ENCODE measurements at regions not wholly inside any gene's neighbourhood (a gene's known extent, or its start where the extent isn't known, plus 50 kb on each side); places are given as distances from the start of the nearest gene placed in this dataset.
"Not testable (repeated sequence)": the region's sequence is repeated elsewhere in the genome, so short reads cannot be mapped to it uniquely, and the experiment has no call there.

DNA sequence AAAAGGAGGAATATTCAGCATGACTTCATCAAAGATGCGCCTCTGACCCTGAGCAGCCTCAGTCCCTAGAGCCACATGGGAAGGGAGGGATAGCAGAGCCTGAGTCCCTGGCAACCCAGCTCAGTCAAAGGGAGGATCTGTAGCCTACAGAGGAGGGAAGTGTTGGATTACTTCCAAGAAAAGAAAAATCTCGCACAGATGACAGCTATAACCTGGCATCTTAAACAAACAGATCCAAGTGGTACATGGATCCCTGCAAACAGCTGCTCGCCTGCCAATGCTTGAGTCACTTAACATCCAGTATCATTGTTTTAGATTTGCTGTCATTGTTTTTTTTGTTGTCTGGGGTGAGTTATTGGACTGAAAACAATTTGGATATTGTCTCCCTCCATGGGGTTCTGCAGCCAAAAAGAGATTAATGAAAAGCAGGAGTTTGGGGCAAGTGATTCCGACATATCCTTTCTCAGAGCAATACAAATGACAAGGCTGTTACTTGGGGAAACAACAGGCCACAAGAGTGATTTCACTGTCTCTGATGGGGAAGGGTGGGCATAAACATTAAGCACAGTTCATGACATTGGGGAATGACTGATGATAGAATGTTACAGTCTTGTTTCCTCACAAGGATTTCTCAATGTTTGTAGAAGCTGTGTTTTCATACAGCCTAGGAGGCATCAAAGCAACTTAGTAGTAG, 153.5 kb upstream of the KIF2A start:
- no peak for DNase-seq (ENCODE audit: low read depth, low spot score)

DNA sequence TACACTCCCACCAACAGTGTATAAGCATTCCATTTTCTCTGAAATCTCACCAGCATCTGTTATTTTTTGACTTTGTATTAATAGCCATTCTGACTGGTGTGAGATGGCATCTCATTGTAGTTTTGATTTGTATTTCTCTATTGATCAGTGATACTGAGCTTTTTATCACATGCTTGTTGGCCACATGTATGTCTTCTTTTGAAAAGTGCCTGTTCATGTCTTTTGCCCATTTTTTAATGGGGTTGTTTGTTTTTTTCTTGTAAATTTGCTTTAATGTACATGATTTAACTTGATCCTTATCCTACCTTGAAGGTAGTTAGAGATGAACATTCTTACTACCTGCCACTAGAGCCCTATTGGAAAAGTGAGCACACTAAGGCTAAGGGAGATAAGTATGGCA, 151.2 kb upstream of the KIF2A start:
- DNase-seq (ENCODE audit: low read depth, low spot score), result no peak

DNA sequence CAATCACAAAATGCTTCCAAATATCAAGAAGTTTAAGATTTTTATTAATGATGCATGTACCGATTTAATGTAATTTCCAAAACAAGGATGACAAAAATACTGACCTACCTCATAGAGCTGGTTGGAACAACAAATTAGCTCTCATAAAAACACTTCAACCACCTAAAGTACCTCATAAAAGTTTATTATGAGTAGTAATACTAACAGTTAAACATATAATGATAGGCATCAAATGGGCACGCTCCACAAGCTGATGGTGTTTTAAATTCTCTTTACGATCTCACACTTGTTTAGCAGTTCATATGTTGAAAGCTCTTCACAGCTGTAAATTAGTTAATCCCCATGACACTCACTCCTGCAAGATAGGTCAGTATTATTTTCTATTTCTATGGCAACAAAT, 150.0 kb upstream of the KIF2A start:
- DNase-seq (ENCODE audit: low read depth, low spot score), result no peak

DNA sequence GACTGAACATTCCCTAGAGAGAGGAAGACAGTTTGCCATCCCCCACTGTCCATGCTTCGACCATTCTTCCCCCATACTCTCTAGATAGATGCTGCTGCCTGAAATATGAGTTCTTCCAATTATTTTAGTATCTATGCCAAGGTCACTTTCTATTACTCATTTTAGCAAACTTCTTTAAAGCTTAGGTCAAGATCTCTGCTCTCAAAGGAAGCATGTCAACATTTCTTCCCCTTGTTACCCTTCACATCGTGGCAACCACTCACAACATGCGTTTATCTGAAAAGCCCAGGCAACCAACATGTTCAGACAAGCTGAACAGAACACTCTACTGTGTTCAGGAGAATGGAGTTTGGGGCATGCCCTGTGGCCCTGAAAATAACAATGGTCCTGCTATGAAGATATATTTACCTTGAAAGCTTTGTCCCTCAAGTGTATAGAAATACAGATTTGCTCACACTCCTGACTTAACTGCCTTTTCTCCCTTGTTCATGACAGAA, 138.4 kb upstream of the KIF2A start:
- no peak for DNase-seq (ENCODE audit: low read depth, low spot score)

DNA sequence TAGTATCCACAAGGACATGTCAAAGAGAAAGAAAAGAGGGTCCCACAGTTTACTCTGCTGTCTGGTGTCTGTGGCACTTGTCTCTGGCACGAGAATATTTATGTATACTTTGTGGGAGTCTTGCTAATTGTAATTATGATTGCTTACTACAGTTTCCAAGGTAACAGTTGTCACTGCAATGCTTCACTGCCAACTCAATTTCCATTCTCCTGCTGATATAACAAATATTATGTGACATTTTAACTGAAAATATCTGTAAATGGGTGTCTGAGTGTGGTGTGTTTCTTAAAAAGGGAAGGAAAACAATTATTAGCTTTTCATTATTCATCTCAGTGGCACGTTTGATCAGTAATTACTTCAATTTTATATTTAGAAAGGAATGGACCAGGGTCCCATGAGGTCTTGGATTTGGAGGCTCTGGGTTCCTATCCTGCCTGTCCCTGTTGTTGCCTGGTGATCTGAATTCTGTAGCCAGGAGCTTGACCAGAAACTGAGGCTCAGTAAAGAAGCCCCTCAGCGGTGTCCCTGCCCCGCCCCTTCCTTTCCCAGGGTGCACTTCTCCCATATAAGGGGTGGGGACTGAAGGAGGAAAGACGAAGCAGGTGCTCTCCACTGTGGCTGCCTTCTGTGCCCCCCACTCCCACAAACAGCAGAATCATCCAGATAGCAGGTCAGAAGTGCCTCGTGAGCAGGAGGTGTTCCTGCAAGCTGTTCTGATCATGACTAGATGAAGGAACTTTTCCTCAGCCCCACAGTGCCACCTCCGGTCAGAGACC, 137.3 kb upstream of the KIF2A start:
- no peak for DNase-seq (ENCODE audit: low read depth, low spot score)

DNA sequence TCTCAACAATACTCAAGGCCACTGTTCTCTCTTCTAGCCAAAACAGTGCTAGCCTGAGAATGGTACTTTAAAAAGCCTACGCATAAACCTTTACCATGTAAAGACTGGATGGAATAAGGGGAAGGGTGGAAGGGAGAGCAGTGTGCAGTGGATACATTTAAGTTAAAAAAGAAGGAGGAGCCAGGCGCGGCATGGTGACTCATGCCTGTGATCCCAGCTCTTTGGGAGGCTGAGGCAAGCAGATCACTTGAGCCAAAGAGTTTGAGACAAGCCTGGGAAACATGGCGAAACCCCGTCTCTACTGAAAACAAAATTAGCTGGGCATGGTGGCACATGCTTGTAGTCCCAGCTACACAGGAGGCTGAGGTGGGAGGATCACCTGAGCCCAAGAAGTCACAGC, 127.7 kb upstream of the KIF2A start:
- no peak for DNase-seq (ENCODE audit: low read depth, low spot score)

DNA sequence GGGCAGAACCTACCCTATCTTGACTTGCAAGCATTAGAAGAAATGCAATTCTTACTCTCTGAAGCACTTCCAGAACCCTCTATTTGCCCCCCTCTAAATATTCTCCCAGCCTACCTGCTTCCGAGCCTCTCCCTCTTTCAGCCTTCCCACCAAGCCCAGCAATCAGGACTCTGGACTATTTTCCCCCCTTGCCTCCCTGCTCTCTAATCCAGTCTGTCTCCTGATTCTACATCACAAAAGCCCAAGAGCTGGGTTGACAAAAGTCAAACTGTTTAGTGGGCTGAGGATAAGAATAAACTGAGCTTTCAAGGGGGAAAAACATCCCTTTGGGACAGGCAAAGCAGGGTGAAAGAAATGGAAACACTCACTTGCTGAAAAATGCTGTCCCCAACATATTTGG, 123.2 kb upstream of the KIF2A start:
- no peak for DNase-seq (ENCODE audit: low read depth, low spot score)

DNA sequence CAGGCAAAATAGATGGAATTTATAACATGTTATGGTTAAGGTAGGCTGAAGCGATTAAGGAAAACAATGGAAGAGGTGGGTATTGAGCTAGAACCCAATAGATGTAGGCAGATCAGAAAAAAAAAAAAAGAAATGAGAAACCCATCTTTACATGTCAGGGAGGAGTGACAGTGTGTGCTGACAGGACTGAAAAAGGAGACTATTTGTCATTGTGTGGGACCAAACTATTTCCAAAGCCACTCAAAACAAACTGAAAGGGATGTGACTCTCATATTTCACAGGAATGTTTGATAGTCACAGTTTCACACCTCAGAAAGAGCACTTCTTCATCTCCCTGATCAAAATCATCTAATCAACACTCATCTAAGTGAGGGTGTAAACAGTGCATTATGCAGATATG, 122.3 kb upstream of the KIF2A start:
- no peak for DNase-seq (ENCODE audit: low read depth, low spot score)

DNA sequence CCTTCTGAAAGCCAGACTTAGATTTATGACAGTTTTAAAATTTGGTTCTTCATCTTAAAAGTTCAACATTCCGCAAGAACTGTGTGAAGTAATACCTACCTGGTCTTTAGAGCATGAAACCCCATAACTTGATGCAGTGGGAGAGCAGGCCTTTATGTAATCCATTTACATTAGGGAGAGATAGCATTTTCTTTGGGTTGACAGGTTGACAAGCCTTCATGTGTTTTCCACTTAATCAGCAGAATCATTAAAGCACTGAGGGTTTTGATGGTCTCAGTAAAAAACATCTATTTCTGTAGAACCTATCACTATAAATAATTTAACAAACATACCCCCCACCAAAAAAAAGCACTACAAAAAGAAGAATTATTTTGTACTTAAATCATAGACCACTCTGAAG, 121.6 kb upstream of the KIF2A start:
- DNase-seq (ENCODE audit: low read depth, low spot score), result no peak

DNA sequence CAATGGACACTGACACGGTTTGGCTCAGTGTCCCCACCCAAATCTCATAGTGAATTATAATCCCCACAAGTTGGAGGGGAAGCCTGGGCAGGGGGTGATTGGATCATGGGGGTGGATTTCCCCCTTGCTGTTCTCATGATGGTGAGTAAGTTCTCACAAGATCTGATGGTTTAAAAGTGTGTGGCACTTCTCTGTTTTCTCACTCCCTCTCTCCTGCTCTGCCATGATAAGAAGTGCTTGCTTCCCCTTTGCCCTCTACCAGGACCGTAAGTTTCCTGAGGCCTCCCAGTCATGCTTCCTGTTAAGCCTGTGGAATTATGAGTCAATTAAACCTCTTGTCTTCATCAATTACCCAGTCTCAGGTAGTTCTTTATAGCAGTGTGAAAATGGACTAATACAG, 115.8 kb upstream of the KIF2A start:
- no peak for DNase-seq (ENCODE audit: low read depth, low spot score)

DNA sequence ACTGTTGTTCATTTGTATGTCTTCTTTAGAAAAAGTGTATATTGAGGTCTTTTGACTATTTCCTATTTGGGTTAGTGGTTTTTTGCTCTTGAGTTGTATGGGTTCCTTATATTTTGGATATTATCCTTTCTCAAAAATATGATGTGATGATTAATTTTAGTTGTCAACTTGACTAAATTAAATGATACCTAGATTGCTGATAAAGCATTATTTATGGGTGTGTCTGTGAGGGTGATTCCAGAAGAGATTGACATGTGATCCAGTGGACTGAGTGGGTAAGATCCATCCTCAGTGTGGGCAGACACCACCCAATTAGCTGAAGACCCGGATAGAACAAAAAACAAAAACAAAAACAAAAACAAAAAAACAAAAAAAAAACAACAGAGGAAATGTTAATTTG, 115.1 kb upstream of the KIF2A start:
- no peak for DNase-seq (ENCODE audit: low read depth, low spot score)

DNA sequence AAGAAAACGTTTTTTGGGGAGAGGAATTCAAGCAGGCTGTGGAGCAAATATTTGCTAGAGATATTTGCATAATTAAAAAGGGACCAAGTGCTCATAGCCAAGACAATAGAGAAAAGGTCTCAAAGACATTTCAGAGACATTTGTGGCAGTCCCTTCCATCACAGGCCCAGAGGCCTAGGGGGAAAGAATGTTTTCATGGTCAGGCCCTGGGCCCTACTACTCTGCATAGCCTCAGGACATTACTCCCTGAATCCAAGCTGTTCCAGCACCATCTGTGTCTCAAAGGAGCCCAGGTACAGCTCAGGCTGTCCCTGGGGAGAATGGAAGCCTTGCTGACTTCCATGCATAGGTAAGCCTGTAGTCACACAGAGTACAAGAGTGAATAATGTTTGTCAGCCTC, 113.0 kb upstream of the KIF2A start:
- DNase-seq (ENCODE audit: low read depth, low spot score), result no peak

DNA sequence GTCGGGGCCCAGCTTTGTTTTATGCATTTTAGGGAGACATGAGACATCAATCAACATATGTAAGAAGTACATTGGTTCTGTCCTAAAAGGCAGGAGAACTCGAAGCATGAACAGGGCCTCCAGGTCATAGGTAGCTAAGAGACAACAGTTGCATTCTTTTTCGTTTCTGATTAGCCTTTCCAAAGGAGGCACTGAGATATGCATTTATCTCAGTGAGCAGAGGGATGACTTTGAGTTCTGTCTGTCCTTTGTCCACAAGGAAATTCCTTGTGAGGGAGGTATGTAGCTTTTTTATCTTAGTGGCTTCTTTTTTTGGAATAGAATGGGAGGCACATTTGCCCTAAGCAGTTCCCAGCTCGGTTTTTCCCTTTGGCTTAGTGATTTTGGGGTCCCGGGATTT, 109.5 kb upstream of the KIF2A start:
- not testable (repeated sequence) for DNase-seq (ENCODE audit: low read depth, low spot score)

DNA sequence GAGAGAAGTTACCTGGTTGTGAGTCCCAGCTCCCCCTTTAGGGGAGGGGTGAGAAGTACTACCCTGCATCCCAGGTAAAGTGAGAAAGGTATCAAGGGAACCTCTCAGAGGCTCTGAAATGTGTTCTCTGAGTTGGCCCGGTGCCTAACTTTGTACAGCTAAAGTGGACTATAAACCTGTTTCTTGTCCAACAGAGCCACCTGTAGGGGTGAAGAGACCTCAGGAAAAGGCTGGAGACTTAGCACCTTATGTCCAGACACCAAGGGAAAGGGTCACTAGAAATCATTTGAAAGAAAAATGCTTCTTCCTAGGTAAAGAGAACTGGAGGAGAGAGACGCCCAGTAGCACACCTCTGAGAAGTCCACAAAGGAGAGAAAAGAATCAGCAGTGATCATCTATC, 108.3 kb upstream of the KIF2A start:
- DNase-seq (ENCODE audit: low read depth, low spot score), result no peak

DNA sequence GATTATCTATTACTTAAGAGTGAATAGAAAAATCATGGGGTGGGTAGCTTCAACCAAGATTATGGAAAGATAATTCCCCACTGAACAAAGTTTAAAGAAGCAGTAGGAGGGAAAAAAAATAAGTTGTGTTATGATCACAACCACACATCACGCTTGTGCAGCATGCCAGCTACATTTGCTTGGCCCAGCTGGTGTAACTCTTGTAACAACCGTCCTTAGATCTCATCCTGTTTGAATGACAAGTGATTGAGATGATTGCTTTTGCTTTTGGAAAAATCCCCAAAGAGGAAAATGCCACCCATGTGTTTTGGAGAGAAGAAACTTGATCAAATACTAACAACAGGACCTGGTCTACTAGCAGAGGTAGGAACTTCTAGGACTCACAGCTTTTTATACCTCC, 107.6 kb upstream of the KIF2A start:
- no peak for DNase-seq (ENCODE audit: low read depth, low spot score)

DNA sequence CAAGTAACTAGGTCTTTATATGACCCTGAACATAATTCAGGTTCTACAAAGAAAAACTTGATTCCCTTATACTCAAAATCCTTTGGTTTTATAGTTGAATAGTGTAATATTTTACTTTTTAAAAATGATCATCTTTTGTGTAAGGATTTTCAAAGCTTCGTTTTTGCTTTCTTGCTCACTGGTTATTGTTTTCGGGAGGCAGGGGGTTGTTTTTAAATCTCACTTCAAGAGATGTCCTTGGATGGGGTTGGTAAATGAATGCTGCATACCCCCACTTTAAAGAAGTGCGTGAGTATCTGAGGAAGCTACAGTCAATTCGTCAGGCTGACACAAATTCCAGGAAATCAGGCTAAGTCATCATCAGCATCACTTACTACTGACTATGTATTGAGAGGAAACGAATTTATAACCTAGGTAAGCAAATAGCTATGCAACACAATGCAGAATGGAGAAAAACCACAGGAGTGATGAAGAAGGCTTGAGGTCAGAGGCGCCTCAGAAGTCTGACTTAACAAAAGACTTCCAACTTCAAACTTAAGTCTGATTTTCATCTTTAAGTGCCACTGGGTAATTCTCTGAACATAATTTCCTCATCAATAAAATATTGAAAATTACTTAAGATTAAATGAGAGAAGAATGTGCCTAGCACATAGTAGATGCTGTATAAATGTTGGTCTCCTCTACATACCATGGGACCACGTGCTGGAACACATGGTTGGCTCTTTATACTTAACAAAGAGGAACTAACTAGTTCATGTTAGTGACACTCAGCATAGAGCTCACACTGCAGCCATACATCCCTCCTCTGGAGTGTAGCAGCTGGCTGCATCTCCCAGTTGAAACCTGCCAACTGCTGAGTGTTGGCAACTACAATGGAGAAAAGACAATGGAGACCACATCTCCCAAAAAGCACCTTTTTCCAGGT, 106.0 kb upstream of the KIF2A start:
- no peak for DNase-seq (ENCODE audit: low read depth, low spot score)

DNA sequence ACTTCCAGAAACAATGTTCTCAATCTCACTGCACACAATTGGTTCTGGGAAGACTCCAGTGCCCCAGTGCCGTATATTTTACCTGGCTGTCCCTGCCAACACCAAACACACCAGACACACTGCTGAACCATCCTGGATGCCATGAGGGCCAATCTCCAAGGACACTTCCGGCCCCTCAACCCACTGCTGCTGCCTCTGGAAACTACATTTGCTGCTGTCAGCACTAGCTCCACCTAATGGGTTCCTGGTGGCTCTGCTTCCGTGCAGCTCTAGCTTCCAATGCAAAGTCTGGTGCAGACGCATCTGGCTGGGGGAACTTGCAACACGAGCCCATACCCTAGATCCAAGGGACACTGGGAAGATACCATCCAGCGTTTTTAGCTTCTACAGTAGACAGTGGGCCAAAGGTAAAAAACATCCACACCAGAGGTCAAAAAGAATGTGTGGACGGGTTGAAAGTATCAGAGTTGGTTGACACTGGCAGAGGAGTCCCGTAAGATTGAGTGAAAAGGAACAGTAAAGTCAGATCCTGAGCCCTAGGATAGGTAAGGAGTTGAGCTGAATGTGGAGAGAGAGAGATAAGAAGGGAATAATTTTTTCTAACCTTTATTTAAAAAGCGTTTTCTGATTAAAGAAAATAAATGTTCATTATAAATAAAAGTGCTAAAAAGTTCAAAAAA, 99.7 kb upstream of the KIF2A start:
- DNase-seq (ENCODE audit: low read depth, low spot score), result no peak

DNA sequence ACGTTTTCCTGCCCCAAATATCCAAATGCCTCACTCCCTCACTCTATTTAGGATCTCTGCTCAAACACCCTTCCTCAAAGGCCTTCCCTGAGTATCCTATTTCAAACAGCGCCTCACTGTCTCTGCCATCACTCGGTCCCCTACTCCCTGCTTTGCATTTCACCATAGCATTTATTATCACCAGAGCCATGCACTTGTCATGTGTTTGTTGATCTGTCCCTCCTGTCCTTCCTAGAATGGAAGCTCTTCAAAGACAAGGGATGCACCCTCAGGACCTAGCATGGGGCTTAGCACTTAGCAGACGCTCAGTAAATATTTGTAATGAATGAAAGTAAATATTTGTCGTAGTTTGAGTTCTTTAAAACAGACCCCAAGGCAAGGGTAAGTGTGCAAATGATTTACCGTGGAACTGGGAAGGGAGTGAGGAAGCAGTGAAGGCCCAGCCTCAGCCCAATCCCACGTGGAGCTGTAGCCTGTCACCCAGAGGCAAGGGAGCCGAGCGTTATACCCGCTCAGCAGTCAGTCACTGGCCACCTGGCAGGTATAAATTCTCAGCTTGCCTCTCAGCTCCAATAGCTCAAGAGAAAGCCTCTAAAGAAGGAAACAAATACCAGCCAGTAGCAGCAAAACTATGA, 97.7 kb upstream of the KIF2A start:
- DNase-seq (ENCODE audit: low read depth, low spot score), result no peak

DNA sequence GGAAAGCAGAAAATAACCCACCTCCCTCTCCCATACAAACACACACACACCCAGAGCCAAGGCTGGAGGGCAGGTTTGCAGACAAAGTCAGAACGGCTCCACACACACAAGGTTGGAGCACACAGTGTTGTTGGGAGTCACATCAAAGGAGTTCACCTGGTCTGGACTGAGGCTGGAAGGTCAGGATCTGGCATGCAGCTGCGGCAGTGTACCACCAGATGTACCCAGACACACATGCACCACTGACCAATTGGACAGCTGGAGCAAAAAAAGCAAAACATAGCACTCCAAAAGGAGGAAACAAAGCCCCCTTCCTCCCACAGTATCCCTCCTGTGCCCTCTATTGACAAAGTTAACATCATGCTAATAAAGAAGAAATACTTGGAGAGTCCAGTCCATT, 94.6 kb upstream of the KIF2A start:
- no peak for DNase-seq (ENCODE audit: low read depth, low spot score)

DNA sequence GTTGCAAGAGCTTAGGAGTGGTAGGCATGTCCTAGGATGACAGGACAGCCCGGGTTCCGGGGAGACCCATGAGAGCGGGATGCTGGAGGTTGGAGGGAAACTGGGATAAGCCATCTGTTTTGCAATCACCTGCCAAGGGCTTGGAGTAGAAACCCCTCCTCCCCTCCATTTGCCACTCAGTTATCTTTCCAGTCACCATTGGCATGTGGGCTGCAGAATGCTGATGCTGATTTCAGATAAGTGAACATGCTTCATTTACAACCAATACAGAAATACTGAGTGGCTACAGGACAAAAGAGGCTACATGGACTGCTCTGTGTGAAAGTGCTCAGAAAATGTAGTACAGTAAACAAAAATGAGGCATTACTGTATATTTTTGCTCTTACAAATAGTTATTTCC, 93.4 kb upstream of the KIF2A start:
- DNase-seq (ENCODE audit: low read depth, low spot score), result no peak

DNA sequence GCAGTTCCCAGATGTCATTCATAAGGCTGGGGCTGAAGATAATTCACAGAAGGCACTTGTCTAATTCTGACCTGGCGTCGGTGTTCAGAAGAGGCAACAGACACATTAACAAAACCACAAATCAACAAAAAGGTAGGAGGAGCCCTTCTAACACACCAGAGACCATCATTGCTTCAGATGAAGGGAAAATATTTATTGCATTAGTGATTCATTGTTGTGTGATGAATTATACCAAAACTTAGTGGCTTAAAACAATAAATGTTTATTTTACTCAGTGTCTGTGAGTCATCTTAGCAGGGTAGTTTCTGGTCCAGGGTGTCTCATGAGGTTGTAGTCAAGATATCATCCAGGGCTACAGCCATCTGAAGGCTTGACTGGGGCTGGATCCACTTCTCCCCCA, 91.3 kb upstream of the KIF2A start:
- no peak for DNase-seq (ENCODE audit: low read depth, low spot score)
